GM18907 (cell line): ENCODE measurements at regions not wholly inside any gene's neighbourhood (a gene's known extent, or its start where the extent isn't known, plus 50 kb on each side); places are given as distances from the start of the nearest gene placed in this dataset.

ENCODE experiments used
- ATAC-seq: cut with Tn5 transposase; IDR thresholded peaks from one replicate; pipeline ENCODE4 v1.9.1; 2021; ENCODE audit warnings: mild to moderate bottlenecking, moderate library complexity; ENCODE audit not compliant: unreplicated experiment

DNA sequence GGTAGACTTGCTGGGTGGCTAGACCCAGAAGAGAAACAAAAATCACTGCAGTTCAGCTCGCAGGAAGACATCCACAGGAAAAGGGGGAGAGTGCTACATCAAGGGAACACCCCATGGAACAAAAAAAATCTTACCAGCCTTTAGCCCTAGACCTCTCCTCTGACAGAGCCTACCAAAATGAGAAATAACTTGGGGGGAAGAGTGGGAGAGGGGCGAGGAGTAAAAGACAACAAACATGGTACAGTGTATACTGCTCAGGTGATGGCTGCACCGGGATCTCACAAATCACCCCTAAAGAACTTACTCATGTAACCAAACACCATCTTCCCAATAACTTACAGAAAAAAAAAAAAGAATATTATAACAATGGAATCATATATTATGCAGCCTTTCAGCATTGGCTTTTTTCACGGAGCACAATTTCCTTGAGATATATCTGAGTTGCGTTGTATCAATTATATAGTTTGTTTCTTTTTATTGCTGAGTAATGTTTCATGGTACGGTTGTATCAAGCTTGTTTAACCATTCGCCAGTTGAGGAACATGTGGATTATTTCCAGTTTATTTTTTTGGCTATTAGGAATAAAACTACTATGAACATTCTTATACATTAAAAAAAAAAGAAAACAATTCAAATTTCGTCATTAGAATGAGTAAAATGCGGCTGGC is 90.9 kb downstream of the ZNF280B start:
- no peak for ATAC-seq

DNA sequence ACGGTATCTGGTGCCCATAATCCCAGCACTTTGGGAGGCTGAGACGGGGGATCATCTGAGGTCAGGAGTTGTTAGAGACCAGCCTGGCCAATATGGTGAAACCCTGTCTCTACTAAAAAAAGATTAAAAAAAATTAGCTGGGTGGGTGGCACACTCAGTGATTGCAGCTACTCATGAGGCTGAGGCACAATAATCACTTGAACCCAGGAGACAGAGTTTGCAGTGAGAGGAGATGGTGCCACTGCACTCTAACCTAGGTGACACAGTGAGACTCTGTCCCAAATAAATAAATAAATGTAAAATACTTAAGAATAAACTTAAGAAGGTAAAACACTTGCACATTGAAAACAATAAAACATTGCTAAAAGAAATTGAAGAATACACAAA is 90.4 kb downstream of the ZNF280B start:
- no peak for ATAC-seq

DNA sequence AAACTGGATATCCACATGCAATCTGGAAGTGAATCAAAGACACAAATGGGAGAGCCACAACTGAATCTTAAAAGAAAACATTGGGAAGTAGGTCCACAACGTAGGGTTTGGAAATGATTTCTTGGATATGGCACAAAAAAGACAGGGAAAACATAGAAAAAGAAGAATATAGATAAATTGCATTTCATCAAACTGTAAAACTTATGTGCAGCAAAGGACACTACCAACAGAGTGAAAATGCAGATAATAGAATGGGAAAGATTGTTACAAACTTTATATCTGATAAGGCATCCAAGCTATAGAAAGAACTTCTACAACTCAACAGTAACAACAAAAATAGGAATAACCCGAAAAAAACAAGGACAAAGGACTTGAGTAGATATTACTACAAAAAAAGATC is 89.6 kb downstream of the ZNF280B start:
- ATAC-seq = no peak

DNA sequence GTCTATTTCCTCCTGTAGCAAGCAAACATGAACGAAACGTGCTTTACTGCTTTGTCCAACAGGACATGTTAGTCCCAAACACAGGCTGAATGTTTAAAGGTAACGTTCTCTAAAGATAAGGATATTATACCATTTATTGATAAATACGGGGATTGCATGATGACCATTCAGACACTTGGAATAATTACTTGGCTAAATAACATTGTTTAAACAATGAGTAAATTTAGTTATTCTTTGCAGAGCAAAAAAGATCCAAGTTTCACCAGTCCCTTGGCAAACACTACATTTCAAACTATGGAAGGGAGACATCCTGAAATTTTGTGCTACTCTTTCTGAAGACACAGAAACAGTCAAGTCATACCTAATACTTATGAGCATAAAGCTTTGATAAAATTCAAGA is 88.0 kb downstream of the ZNF280B start:
- ATAC-seq = no peak

DNA sequence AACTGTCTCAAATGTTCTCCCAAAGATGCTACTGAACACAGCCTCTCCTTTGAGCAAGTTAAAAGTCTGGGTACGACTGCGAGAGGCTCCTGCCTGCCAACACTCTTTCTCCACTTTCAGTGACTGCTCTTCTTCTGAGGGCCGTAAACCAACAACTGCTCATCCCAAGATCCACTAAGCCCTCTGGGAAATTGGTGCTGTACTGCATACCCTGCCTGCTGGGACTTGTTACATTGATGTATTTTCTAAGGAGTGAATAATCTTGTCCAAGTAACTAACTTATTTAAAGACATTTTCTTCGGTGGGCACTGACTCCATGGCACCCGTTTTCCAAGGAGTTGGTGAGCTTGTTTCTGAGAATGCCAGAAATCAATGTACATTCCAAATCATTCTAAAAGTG is 87.2 kb downstream of the ZNF280B start:
- no peak for ATAC-seq

DNA sequence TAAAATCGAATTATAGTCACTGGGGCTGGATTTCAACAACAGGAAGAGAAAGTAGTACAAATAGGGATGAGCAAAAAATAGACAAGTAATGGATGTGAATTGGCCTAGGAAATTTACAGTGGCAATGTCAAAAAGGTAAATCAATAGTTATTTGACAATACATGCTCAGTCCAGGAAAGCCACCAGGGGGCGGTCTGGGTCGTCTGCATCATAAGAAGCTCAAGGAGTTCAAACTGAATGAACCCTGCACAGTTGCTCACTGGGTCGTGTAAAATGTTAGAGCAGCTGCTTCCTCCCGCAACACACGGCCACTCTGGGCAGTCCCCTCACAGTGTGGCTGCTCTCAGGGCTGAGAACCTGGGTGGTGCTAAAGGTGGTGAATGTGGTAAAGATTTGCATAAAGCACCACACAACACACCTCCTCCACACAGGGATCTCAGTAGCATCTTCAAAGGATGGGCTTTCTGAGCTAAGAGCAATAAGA is 85.9 kb downstream of the ZNF280B start:
- peak; percentile 94 for ATAC-seq

DNA sequence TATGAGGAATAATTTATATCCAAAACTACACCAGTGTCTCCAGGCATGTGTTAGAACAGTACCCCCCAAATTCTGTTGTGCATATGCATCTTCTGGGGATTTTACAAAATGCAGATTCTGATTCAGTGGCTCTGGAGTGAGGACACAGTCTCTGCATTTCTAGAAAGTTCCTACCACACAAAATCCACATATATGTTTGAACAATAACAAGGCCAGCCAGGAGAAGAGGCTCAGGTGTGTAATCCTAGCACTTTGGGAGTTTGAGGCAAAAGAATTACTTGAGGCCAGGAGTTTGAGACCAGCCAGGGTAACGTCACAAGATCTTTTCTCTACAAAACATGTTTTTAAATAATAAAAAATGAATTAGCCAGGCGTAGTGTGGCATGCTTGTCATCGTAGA is 84.9 kb downstream of the ZNF280B start:
- ATAC-seq = no peak

DNA sequence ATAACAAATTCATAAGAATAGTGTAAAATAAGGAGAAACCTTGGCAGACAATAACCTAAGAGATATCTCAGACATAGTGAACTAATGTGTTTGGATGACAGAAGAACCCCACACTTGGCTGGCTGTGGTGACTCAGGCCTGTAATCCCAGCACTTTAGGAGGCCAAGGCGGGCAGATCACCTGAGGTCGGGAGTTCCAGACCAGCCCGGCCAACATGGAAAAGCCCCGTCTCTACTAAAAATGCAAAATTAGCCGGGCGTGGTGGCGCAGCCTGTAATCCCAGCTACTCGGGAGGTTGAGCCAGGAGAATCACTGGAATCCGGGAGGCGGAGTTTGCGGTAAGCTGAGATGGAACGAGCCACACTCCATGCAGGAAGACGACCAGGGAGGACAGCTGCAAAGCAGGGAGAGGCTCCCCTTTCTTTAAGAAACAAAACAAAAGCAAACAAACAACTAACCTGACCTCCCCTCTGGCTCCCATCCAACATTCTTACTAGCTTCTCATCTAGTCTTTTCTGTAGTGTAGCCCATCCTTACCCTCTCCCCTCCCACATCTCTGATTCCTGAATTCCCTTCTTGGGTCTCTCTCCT is 84.2 kb downstream of the ZNF280B start:
- ATAC-seq = no peak

DNA sequence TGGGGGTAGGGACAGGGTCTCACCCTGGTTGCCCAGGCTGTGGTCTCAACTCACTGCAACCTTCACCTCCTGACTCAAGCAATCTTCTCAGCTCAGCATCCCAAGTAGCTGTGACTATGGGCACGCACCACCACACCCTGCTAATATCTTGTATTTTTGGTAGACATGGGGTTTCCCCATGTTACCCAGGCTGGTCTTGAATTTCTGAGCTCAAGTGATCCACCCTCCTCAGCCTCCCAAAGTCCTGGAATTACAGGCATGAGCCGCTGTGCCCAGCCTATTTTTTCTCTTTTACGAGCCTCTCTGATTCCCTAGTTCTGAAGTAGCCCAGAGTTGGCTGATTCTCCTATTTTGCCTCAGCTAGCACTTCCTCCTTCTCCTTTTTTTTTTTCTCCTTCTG is 83.6 kb downstream of the ZNF280B start:
- ATAC-seq = no peak

DNA sequence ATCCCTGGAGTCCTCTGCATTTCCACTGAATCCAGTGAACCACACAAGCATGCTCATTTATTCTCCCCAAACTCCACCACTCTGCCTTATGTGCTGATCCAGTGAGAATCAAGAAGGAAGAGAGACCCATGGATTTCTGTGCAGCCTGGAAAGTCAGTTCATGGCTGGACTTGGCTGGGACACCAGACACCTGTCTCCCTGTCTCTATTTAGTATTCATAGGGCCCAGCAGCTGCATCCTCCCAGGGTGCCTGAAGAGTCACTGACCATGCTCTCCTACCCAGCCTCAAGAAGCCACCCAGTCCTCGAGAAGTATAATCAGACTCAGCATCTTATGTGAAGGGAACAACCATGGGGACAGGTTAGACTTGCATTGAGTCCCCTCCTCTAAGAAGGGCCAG is 83.2 kb downstream of the ZNF280B start:
- ATAC-seq = no peak

DNA sequence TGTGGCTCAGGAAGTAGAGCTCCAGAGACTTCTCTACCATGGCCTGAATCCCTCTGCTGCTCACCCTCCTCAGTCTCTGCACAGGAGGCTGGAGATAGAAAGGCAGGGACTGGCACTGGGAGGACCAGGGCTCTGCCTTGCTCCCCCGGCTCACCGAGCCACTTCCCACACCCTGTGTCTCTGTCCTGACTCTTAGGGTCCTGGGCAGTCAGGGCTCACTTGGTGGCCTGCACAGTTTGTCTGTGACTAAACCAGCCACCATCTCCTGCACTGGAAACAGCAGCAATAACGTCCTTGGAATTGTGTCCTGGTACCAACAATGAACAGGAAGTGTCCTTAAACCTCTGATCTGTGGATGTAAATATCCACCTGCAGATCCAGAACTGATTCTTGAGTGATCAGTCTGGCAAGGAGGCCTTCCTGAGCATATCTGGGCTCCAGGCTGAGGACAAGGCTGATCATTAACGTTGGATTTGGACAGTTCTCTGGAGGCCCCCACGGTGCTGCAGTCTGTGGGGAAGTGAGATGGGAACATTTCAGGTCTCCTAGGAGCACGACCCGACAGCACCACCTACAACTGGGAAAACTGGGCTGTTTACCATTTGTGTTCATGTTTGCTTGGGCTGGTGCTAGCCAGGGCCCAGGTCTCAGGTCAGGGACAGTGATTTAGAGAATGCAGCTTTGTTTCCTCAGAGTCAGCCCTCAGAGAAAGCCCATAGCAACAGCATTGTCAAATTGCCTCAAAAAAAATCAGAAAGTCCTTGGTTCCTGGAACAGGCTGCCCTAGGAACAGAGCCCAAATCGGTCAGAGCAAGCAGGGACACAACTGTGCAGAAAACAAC is 82.5 kb downstream of the ZNF280B start:
- ATAC-seq = no peak

DNA sequence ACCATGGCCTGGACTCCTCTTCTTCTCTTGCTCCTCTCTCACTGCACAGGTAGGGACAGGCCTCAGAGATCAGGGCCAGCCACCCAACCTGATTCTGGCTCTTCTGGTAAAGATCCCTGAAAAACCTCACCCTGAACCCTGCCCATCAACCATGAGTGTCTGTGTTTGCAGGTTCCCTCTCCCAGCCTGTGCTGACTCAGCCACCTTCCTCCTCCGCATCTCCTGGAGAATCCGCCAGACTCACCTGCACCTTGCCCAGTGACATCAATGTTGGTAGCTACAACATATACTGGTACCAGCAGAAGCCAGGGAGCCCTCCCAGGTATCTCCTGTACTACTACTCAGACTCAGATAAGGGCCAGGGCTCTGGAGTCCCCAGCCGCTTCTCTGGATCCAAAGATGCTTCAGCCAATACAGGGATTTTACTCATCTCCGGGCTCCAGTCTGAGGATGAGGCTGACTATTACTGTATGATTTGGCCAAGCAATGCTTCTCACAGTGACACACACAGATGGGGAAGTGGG is 80.9 kb downstream of the ZNF280B start:
- no peak for ATAC-seq

DNA sequence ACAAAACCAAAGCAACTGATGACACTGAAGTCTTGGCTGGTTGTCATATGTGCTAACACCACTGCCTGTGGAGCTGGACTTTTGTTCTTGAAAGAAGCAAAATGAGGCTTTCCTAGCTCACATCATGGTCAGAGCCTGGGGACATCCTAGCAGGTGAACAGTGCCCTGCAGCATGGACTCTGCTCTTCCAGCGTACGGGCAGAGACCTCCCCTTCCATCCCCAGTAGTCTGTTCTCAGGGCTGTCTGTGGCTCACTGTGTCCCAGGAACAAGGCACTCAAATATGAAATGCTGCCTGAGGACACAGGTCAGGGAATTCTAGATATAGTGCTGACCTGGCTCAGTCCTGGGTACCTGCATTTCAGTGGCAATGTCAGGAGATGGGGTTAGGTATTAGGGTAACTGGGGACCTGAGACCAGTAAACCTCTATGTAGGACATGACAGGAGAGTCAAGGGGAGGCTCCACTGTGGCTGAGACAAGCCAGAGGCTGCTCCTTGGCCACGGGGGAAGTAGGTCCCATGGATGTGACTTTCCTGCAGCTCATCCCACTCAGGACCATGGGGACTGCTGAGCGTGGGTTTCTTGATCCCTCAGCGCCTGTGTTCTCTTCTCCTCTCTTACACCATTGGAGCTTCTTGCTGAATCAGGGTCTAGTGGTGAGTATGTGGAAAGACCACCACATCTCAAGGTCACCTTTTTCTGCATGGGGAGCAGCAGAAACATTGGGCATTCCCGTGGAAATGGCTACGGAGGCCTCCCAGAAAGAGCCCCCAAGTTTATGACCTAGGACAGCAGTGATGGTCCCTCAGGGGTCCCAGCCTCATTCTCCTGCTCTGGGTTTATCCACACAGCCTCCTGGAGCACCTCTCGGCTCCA is 80.1 kb downstream of the ZNF280B start:
- no peak for ATAC-seq

DNA sequence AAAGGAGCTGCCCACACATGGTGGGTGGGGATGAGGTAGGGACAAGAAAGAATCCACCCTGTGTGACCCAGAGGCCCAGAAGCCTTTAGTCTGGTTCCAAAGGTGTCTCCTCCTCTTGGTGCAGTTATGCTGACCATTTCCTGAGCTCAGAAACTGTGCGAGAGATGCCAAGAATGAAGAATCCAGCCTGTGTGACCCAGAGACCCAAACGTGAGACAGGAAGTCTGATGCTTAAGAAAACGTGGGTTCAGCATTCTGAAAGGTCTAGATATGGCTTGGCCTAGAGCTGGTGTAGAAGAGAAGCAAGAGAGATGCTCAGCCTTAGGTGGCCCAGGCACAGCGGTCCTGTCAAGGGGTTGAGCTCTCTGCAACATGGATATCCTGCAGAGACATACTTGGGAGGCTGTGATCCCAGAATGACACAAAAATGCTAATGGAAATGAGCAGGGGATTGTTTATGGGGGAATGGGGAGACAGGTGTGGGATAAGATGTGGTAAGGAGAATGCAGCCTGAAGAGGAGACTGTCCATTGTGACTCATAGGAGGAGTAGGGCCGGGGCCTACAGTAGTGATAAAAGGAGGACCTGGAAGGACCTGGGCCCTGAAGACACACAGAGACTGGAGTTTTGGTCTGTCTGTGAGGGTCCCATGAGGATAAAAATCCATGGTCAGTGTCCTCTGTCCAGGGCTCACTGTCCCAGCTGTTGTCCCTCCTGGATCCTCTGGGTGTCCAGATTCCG is 79.0 kb downstream of the ZNF280B start:
- ATAC-seq = no peak

DNA sequence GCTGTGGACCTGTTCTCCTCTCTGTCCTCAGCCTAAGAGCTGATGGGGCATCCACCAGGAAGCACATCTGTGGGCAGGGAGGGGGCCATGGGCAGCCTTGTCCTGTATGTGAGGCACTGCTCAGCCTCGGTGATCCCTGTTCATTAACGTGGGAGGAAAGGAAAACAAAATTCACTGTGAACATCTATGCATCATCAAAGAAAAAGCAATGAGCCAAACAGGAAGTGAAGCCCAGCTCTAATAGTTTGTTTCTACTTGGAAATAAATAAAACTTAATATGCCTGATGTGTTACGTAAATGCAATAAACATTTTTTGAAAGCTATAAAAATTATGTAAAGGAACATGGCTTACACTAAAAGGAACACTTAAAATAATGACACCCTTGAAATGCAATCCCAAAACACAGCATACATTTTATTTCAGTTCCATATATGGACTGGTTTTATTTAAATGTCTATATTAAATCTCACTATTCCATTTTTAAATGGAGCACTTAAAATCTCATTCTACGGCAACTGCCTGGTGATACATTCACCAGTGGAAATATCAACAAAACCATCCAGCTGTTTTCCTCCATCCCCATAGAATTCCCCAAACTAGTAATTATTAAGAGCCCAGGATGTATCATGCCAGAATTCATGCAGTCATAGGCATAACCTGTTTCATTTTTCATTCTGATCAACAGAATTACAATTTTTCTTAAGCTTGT is 78.3 kb downstream of the ZNF280B start:
- no peak for ATAC-seq

DNA sequence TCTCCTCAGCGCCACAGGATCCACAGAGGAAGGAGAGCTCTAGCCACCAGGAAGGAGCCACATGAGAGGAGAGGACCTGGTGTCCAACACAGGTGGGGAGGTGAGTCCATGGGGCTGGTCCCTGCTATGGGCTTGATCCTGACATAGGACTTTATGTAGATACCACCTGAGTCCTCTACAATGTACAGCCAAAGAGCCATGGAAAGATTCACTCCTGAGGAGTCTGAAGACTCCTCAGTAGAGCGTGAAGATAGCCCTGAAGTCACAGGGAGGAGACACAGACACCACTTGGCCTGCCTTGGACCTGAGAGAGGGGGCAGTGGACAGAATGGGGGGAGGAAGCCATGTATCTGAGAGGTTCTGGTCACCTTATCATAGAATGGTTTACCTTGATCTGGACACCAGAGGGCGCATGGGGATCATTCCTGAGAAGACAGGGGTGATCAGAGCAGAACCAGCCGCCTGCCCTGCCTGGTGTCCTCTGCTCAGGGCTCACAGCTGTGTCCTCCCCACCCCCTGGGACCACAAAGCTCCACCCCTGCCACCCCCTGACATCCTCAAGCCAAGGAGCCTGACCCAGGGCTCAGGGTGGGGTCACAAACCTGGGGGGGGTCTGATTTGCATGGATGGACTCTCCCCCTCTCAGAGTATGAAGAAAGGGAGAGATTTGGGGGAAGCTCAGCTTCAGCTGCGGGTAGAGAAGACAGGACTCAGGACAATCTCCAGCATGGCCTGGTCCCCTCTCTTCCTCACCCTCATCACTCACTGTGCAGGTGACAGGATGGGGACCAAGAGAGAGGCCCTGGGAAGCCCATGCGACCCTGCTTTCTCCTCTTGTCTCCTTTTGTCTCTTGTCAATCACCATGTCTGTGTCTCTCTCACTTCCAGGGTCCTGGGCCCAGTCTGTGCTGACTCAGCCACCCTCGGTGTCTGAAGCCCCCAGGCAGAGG is 77.0 kb downstream of the ZNF280B start:
- peak; percentile 56 for ATAC-seq

DNA sequence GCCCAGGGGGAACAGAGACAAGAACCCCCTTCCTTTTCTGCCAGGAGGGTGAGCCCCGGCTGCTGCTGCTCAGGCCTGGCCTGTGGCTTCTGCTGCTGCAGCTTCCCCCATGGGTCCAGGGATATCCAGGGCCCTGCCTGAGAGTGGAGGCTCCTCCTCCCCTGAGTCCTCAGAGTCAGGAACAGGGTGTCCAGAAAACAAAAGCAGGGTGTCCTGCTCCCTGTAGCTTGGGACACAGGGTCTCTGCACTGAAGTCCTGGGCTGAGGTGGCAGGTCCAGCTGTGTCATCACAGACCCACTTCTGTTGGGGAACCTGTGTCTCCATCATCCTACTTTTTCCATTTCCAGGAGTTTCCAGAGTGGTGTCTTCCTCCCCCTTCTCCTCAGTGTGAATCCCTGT is 76.1 kb downstream of the ZNF280B start:
- ATAC-seq = no peak

DNA sequence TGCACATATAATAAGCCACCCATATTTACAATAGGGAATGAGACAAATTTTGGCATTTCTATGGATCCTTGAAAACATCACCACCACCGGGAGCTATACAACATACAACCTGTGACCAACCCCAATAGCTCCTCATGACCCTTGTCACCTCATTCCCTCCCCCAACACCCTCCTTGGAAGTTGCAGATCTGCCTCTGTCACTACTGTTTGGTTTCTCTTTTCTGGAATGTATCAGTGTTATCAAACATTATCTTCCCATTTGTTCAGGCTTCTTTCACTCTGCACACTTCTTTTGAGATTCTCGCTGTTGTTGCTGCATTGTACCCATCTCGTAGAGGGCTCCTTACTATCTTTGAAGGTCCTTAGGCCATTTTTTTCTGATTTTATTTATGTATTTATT is 75.6 kb downstream of the ZNF280B start:
- ATAC-seq = no peak
